HG02763 (cell line): ENCODE measurements at regions not wholly inside any gene's neighbourhood (a gene's known extent, or its start where the extent isn't known, plus 50 kb on each side); places are given as distances from the start of the nearest gene placed in this dataset.

ENCODE experiments used
- ATAC-seq: cut with Tn5 transposase; IDR thresholded peaks from one replicate; pipeline ENCODE4 v1.9.1; 2021; ENCODE audit warnings: mild to moderate bottlenecking, moderate library complexity; ENCODE audit not compliant: unreplicated experiment

DNA sequence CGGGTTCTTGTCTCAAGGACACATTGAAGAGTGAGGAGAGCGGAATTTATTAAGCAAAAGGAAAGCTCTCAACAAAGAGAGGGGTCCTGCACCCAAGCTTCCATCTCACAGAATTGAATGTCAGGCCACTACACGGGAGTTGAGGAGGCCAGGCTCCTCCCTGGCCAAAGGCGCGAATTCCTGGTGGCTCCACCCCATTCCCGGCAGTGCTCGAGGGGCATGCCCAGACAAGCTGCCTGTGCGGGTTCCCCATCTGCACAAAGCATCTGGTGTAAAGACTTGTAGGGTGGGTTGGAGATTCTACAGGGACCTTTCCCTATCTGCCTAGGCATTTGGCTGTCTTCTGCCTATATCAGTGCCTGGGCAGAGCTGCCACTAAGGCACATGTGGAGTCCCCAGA is 648.5 kb upstream of the PKN2 start:
- no peak for ATAC-seq

DNA sequence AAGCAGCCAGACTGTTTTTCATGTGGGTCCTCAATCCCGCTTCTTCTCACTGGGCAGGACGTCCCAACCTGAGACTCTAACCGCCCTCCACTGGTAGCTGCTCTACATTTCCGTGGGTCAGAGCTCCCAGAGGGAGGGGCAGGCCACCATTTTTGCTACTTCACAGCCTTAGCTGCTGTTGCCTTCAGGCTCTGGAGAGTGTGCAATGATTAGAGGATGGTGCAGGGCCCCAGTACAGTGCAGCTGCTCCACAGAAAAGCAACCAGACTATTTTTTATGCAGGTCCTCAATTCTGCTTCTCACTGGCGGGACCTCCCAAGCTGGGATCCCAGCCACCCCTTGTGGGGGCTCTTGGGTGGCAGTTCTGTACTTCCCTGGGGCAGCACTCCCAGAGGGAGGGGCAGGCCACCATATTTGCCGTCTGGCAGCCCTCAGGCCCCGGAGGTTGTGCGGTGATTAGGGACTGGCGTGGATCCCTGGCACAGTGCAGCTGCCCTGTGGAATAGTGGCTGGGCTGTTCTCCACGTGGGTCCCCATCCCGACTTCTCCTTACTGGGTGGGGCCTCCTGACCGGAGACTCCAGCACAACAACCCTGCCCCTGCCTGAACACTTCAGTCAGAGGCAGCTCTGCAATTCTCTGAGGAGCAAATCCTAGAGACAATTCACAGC is 647.6 kb upstream of the PKN2 start:
- ATAC-seq = no peak

GRCh38 chr1:88039240-88039639 is 644.8 kb upstream of the PKN2 start:
- no peak for ATAC-seq

- ATAC-seq = no peak
These were observed 640.2 kb upstream of the PKN2 start for GRCh38 chr1:88043834-88044233.

DNA sequence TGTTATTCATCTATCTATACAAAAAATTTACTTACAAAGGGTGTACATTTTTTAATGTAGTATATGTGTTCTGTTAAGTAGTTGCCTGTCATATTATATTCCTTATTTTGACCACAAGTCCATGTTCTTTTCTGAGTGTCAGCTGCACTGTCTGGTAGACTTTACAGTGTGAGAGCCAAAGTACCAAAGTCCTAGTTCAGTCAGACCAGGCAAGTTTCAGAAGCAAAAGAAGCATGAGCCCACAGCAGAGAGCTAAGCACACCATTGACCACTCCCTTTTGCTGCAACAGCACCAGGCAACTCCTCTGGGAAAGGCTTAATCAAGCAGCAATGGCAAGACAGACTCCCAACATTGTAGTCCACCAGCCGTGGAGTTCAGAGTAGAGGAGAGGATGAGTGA is 631.9 kb upstream of the PKN2 start:
- no peak for ATAC-seq

GRCh38 chr1:88053065-88053464 is 631.0 kb upstream of the PKN2 start:
- ATAC-seq = no peak

- ATAC-seq = no peak
These were observed 627.2 kb upstream of the PKN2 start for GRCh38 chr1:88056881-88057280.

DNA sequence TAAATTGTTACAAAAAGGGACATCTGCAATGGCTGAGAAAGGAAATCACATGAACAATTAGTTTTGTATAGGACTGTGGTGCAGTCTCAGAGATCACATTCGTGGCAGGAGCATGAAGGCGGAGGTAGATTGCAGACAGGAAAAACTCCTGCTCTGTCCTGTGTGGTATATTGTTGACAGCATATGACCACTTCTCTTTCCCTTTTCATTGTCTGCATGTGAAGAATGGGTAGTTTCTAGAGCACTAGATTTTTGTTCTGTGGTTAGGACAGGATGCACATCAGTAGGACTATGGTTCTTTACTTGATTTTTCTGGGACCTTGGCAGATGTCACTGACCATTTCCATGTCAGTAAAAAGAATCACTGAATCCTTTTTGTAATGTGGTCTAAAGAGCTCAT is 625.9 kb upstream of the PKN2 start:
- no peak for ATAC-seq

- no peak for ATAC-seq
These were observed 623.9 kb upstream of the PKN2 start for GRCh38 chr1:88060112-88060673.

DNA sequence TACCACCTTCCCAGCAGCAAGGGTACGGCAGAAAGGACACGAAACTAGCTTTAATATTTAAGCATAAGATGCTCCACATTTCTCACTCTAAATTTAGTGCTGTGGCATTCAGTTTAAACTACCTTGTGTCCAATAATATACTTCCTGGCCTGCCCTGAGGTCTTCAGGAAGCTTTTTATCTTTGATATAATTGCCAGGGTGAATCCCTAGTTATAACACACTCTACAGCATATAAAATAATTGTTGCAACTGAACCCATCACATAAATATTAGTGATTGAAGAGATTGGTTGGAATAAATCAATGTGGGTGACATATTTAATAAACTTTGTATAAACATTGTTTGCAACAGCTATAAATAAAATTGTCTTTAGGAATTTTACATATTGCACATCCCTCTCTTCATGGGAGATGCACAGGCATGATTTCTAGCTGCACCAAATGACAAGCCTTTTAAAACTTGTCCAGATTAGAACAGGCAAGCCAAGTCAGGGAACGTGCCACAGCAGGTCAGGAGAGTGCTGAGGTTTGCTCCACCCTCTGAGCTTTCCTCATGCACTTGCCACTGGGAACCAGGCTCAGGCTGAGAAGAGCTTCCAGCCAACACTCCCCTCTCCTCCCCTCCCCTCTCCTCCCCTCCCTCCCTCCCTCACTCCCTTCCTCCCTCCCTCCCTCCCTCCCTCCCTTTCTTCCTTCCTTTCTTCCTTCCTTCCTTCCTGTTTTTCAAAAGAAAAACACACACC is 623.2 kb upstream of the PKN2 start:
- no peak for ATAC-seq

GRCh38 chr1:88061492-88062177 is 622.4 kb upstream of the PKN2 start:
- ATAC-seq = no peak

- no peak for ATAC-seq
These were observed 621.4 kb upstream of the PKN2 start for GRCh38 chr1:88062650-88063153.

DNA sequence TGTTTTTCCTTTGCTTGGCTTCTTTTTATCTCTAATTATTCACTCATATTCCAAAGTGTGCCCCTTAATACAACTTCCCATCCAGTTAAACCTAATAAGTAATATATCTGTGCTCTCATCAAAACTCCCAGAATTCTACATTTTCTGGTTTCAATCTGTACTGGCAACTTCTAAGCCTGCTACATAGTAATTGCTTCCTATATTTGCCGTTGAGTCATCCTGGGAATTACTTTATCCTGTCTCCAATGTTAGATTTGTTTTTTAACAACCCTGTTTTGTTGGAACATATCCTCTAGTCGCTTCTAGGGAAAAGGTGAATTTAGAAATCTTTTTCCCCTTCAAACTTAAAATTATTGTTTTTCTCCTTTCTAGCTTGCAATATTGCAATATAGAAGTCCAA is 620.5 kb upstream of the PKN2 start:
- no peak for ATAC-seq

- no peak for ATAC-seq
These were observed 615.6 kb upstream of the PKN2 start for GRCh38 chr1:88068407-88068960.

GRCh38 chr1:88070956-88071355 is 613.1 kb upstream of the PKN2 start:
- no peak for ATAC-seq

GRCh38 chr1:88074661-88075060 is 609.4 kb upstream of the PKN2 start:
- no peak for ATAC-seq

- ATAC-seq = no peak
These were observed 608.3 kb upstream of the PKN2 start for GRCh38 chr1:88075813-88076212.

DNA sequence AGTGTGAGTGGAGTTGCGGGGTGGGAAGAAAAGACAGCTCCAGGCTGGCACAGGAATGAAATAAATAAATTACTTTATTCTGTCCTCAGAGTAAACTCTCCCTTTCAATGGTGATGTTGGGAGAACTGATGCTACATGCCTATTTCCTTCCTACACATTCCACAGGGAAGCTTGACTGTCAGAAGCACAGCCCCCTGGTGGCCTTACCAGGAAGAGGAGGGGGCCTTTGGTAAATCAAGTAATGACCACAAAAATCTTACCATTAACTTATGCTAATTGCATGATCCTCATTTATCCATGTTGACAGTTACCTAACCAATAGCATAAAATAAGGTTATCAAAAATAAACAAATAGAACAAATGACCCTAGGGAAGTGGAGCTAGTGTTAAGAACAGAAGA is 605.0 kb upstream of the PKN2 start:
- ATAC-seq = no peak

DNA sequence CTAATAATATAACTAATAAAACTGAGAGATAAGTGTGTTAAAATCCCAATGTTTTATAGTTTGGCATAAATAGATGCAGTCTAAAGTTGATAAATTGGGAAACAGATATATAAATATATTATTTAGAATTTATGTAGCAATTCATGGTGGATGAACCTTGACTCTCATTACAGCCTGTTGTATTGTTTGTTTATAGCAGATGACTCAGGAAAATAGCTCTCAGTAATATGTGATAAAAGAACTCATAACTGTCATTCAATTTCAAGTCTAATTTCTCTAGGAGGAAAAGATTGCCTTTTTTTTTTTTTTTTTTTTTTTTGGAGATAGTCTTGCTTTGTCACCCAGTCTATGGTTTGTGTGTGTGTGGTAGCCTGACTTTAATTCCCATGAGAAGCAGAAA is 603.2 kb upstream of the PKN2 start:
- ATAC-seq = no peak

DNA sequence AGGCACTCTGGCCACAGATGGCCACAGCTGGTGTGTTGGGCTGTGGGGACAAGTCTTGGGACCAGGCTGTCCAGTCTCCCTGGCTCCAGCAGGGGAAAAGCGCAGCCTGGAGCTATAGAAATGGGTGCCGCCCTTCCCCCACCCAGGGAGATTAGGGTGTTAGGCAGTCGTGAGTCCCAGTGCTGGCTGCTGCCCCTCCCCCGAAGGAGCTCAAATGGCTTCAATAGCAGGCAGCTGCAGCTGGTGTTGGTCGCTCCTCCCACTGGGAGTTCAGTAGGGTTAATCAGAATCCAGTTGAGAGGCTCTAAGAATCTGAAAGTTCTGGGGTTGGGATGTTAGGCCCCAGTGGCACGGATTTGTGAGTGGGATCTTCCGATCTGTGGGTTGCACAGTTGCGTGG is 595.6 kb upstream of the PKN2 start:
- no peak for ATAC-seq

GRCh38 chr1:88089961-88090360 is 594.1 kb upstream of the PKN2 start:
- no peak for ATAC-seq
